Parathyroid adenoma (tissue), 2 donors: ENCODE measurements at regions not wholly inside any gene's neighbourhood (a gene's known extent, or its start where the extent isn't known, plus 50 kb on each side); places are given as distances from the start of the nearest gene placed in this dataset.

ENCODE experiments used
- H2AFZ ChIP-seq: fragments of 300-600 bp; sonication (generic); one replicate; pipeline ENCODE4 v1.7.0; 2017; ENCODE audit warnings: antibody characterized with exemption, mild to moderate bottlenecking
- H3K27ac ChIP-seq: fragments of 300-600 bp; sonication (generic); one replicate; pipeline ENCODE4 v1.7.0; 2017
- H3K27me3 ChIP-seq: fragments of 300-600 bp; sonication (generic); one replicate; pipeline ENCODE4 v1.7.0; 2017; ENCODE audit warnings: low read length; ENCODE audit not compliant: control insufficient read depth, insufficient read depth
- H3K36me3 ChIP-seq: fragments of 300-600 bp; sonication (generic); one replicate; pipeline ENCODE4 v1.7.0; 2017; ENCODE audit warnings: low read length; ENCODE audit not compliant: control insufficient read depth, insufficient read depth
- H3K4me1 ChIP-seq: fragments of 300-600 bp; sonication (generic); one replicate; pipeline ENCODE4 v1.7.0; 2017; ENCODE audit warnings: control low read depth
- H3K4me2 ChIP-seq: fragments of 300-600 bp; sonication (generic); one replicate; pipeline ENCODE4 v1.7.0; 2017; ENCODE audit warnings: low read length
- H3K4me3 ChIP-seq: fragments of 300-600 bp; sonication (generic); one replicate; pipeline ENCODE4 v1.7.0; 2017; ENCODE audit warnings: low read depth, low read length
- H3K79me2 ChIP-seq: fragments of 300-600 bp; sonication (generic); one replicate; pipeline ENCODE4 v1.7.0; 2017; ENCODE audit warnings: control low read depth
- H3K9ac ChIP-seq: fragments of 300-600 bp; sonication (generic); one replicate; pipeline ENCODE4 v1.7.0; 2017; ENCODE audit warnings: mild to moderate bottlenecking
- H3K9me3 ChIP-seq: fragments of 300-600 bp; sonication (generic); one replicate; pipeline ENCODE4 v1.7.0; 2017; ENCODE audit warnings: low read length; ENCODE audit not compliant: control insufficient read depth
- CTCF ChIP-seq: fragments of 300-600 bp; sonication (generic); IDR thresholded peaks from one replicate; pipeline ENCODE4 v1.7.0; 2017; ENCODE audit warnings: antibody characterized with exemption, mild to moderate bottlenecking
- donor health status: primary hyperparathyroidism.

GRCh38 chr6:168247443-168248147 lies 72.0 kb downstream of the DACT2 start:
- no peaks in the 10 kb centered on the region for H3K9me3 ChIP-seq
- TF ChIP-seq CTCF = no peak
- H2AFZ ChIP-seq = no peak overlapping the region
- no peaks in the 10 kb centered on the region for H3K4me1 ChIP-seq
- no peaks in the 10 kb centered on the region for H3K27me3 ChIP-seq
- H3K79me2 ChIP-seq = no peaks in the 10 kb centered on the region
- no peak overlapping the region for H3K27ac ChIP-seq
- H3K9ac ChIP-seq = no peak overlapping the region
- H3K36me3 ChIP-seq = no peaks in the 10 kb centered on the region
- H3K4me3 ChIP-seq = no peak overlapping the region
- no peak overlapping the region for H3K4me2 ChIP-seq

- no peaks in the 10 kb centered on the region for H3K27me3 ChIP-seq
- no peaks in the 10 kb centered on the region for H3K9me3 ChIP-seq
- H3K4me1 ChIP-seq = no peaks in the 10 kb centered on the region
- TF ChIP-seq CTCF = no peak
- no peak overlapping the region for H3K4me2 ChIP-seq
- H2AFZ ChIP-seq = no peak overlapping the region
- H3K4me3 ChIP-seq = no peak overlapping the region
- no peaks in the 10 kb centered on the region for H3K79me2 ChIP-seq
- H3K9ac ChIP-seq = no peak overlapping the region
- H3K27ac ChIP-seq = no peak overlapping the region
- no peaks in the 10 kb centered on the region for H3K36me3 ChIP-seq
Measured at GRCh38 chr6:168244961-168245551, 74.5 kb downstream of the DACT2 start.

- no peaks in the 10 kb centered on the region for H3K4me1 ChIP-seq
- TF ChIP-seq CTCF = no peak
- H3K27me3 ChIP-seq = no peaks in the 10 kb centered on the region
- H3K4me3 ChIP-seq = no peak overlapping the region
- H3K36me3 ChIP-seq = no peaks in the 10 kb centered on the region
- H2AFZ ChIP-seq = no peak overlapping the region
- H3K9me3 ChIP-seq = no peaks in the 10 kb centered on the region
- no peak overlapping the region for H3K27ac ChIP-seq
- H3K9ac ChIP-seq = no peak overlapping the region
- no peak overlapping the region for H3K4me2 ChIP-seq
- no peaks in the 10 kb centered on the region for H3K79me2 ChIP-seq
Measured at GRCh38 chr6:168243812-168244376, 75.7 kb downstream of the DACT2 start.

GRCh38 chr6:168242940-168243225 lies 76.7 kb downstream of the DACT2 start:
- no peaks in the 10 kb centered on the region for H3K36me3 ChIP-seq
- H3K27ac ChIP-seq = no peak overlapping the region
- H3K79me2 ChIP-seq = no peaks in the 10 kb centered on the region
- H3K27me3 ChIP-seq = no peaks in the 10 kb centered on the region
- no peak overlapping the region for H3K4me2 ChIP-seq
- H3K4me3 ChIP-seq = no peak overlapping the region
- no peaks in the 10 kb centered on the region for H3K4me1 ChIP-seq
- no peaks in the 10 kb centered on the region for H3K9me3 ChIP-seq
- no peak overlapping the region for H3K9ac ChIP-seq
- no peak overlapping the region for H2AFZ ChIP-seq
- no peak for TF ChIP-seq CTCF
